HuH-7 (cell line): ENCODE measurements at regions not wholly inside any gene's neighbourhood (a gene's known extent, or its start where the extent isn't known, plus 50 kb on each side); places are given as distances from the start of the nearest gene placed in this dataset.
"Not testable (repeated sequence)": the region's sequence is repeated elsewhere in the genome, so short reads cannot be mapped to it uniquely, and the experiment has no call there.

Source experiments
- DNase-seq: peaks from one replicate; pipeline ENCODE4 v3.0.0; 2011; ENCODE audit warnings: low spot score

- DNase-seq = no peak
Observed at GRCh38 chrX:22800806-22801205, 199.0 kb upstream of the DDX53 start.

GRCh38 chrX:22803353-22803752 lies 196.4 kb upstream of the DDX53 start:
- no peak for DNase-seq

DNA sequence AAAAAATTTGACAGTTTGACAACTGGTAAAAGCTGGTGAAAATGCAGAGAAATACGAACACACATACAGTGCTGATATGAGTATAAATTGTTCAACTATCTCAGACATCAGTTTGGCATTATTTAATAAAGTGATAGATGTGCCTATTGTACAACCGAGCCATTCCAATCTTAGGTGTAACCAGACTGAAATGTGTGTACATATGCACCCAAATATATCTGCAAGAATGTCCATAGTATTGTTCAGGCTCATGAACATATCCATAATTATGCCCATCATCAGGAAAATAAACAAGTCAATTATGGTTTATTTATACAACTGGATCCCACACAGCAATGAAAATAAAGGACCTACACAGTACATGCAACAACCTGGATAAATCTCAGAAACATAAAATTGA lies 188.9 kb upstream of the DDX53 start:
- no peak for DNase-seq

GRCh38 chrX:22818061-22818460 lies 181.7 kb upstream of the DDX53 start:
- DNase-seq = no peak

- no peak for DNase-seq
Observed at GRCh38 chrX:22855693-22856092, 144.1 kb upstream of the DDX53 start.

DNA sequence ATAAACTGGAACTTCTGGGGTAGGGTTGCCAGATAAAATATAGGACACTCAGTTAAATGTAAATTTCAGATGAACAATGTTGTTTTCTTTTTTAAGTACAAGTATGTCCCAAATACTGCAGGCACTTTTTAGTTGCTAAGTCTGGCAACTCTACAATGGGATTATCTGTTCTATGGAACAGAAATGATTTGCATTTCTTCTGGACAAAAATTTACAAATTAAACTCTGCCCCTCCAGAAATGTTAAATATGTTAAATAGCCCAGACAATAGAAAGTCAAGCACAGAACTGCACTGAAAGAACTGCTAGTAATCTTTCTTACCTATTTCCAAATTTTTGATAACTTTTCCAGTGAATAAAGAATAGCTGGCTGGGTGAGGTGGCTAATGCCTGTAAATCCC lies 140.1 kb upstream of the DDX53 start:
- DNase-seq = no peak

- DNase-seq = not testable (repeated sequence)
Observed at GRCh38 chrX:22866801-22867200, 133.0 kb upstream of the DDX53 start.

DNA sequence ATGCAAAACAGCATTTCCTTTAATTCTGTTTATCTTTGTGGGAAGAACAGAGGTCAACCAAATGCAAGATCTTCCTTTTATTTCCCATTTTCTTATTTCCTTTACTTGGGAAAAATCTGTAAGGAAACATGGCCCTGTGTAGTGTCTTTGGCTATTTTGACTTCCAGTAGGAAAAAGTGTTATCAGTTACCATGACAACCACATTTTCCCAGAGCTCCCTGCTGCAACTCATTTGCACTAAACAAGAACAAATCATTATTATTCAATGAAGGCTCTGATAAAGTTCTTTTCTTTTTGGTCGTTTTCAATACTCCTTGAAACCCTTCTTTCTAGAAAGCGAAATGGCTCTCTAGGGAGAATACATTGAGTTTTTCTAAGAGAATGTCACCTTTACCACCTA lies 117.2 kb upstream of the DDX53 start:
- DNase-seq = no peak

GRCh38 chrX:22889819-22890218 lies 109.9 kb upstream of the DDX53 start:
- no peak for DNase-seq

DNA sequence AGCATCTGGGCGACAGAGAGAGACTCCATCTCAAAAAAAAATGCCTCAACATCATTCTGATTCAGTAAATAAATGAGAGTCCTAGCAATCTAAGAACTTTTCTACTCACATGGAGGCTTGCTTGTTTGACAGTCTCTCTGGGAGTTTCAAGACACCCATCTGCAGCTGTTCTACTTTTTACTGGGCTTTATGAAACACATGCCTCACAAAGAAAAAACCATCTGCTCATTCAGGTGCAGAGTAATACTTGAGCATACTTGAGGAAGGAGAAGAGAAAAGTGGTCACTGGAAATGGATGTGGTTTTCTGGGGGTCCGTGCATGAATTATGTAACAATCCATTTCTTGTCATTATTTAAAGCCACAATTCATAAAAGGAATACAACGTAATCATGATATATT lies 87.1 kb upstream of the DDX53 start:
- no peak for DNase-seq

- no peak for DNase-seq
Observed at GRCh38 chrX:22922961-22923360, 76.8 kb upstream of the DDX53 start.

DNA sequence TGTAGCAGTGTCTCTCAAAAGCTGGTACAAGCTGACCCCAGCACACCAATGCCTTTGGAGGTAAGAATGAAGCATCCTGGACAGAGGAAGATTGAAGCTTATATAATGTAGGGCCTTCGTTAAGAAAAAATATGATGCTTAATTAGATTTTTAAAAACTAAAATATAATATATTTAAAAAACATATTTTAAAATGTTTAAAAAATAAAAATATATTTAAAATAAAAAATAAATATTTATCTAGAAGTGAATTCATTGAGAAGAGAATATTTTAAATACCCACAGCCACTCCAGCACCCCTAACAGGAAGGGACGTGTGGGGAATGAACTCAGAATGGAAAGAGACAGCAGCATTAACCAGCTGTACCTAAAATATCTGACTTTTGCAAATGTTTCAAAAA lies 65.1 kb upstream of the DDX53 start:
- no peak for DNase-seq

GRCh38 chrX:22944945-22945344 lies 54.8 kb upstream of the DDX53 start:
- DNase-seq = no peak
